GM19452 (cell line): ENCODE measurements at regions not wholly inside any gene's neighbourhood (a gene's known extent, or its start where the extent isn't known, plus 50 kb on each side); places are given as distances from the start of the nearest gene placed in this dataset.

ENCODE experiments used
- ATAC-seq: cut with Tn5 transposase; IDR thresholded peaks from one replicate; pipeline ENCODE4 v1.9.1; 2021; ENCODE audit not compliant: unreplicated experiment

DNA sequence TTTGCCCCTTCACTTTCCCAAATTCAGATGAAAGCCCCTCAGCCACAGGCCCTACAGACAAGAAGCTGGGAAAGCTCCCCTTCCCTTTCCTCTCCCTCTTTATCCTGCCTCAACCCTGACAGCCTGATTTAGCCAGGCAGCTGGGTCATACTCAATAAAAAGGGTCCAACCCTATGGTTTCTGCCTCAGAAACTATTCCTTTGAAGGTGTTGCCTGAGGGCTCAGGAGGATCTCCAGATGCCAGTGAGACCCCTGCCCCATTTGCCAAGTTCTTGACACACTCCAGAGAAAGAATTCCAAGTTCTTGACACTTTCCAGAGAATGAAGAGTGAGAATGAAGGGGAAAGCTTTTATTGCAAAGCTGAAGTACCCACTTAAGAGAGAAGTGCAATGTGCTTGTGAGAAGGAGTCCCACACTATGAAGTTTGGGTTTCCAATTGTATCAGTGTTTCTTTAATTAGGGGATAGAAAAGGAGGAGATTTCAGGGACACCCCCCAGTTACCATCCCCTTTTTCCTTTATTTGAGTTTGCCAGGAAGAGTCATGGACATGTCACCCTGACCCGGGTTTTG, 576.2 kb downstream of the METTL4 start:
- ATAC-seq = no peak

DNA sequence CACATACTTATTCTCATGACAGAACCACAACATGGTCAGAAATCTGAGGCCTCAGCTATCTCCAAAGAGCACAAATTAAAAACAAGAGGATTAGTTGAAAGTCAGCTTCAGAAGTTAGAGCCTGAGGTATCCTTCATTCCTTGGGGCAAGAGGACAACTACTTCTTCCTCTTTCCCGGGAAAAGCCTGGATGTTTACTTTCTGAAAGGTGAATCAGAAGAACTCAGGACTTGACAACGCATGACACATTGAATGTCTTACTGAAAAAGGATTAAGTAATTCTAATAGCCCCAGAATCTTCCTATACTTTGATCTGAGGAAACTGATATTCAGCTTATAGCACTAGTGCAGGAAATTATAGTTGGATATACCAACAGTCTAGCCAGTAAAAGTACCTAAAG, 573.2 kb downstream of the METTL4 start:
- ATAC-seq = no peak

DNA sequence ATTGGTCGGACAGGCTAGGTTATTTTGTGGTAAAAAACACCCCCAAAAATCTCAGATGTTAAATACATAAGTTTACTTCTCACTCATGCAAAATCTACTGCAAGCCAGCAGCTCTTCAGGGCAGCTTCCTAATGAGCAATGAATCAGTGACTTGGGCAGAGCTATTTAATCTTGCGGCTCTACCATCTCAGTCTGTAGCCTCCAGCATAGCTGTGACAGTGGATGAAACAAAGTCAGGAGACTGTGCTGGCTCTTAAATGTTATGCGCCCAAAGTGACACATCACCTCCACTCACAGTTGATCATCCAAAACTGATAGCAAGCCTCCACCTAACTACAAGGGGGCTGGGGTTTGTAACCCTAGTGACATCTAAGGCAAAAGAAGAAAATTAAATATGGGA, 571.9 kb downstream of the METTL4 start:
- ATAC-seq = no peak

DNA sequence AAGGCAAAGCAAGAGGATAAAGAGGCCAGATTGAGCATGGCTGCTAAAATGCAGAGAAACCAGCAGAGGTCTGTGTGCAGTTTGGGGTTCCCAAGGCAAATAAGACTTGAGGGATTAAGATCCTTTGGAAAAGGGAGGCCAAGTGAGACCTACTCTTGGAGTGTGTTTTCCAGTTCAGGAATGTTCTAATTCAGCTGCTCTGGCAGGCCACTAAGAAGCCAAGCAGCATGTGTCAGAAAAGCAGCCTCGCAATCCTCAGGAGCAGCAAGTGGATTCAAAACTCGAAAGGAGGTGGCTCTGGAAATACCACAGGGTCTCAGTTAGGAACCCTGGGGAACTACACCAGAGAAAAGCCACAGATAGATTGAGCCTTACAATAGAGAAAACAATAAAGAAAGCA, 569.2 kb downstream of the METTL4 start:
- no peak for ATAC-seq

DNA sequence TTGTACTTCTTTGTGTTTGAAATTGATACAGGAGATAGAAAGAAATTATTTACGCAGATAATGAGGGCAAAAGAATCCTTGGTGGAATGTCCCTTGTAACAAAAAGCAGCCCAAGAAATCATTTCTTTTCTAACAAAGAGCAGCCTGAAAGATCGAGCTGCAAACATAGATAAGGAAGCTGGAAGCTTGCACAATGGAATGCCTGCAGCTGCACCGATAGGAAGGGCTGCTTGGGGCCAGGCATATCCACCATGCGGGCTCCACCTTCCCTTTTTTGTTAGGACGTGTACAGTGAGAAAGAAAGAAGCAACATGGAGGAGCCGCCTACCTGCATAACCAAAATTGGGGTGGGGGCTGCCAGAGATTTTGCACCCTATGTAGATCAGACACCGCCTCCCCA, 568.7 kb downstream of the METTL4 start:
- no peak for ATAC-seq

DNA sequence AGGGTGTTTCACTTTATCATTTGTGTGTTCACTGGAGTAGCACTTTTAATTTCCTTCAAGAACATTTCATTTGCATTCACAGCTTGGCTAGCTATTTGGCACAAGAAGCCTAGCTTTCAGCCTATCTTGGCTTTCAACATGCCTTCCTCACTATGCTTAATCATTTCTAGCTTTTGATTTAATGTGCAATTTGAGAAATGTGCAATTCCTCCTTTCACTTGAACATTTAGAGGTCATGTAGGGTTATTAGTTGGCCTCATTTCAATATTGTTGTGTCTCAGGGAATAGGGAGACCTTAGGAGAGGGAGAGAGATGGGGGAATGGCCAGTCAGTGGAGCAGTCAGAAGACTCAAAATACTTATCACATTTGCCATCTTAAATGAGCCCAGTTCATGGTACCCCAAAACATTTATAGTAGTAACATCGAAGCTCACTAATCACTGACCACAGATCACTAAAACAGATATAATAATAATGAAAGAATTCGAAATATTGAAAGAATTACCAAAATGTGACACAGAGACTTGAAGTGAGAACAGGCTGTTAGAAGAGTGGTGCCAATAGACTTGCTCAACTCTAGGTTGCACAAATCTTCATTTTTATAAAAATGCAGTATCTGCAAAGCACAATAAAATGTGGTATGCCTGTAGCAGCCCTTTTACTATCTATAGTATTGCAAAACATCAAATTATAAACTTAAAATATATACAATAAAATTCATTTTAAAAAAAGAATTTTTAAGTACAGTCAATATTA, 561.2 kb downstream of the METTL4 start:
- ATAC-seq = no peak

DNA sequence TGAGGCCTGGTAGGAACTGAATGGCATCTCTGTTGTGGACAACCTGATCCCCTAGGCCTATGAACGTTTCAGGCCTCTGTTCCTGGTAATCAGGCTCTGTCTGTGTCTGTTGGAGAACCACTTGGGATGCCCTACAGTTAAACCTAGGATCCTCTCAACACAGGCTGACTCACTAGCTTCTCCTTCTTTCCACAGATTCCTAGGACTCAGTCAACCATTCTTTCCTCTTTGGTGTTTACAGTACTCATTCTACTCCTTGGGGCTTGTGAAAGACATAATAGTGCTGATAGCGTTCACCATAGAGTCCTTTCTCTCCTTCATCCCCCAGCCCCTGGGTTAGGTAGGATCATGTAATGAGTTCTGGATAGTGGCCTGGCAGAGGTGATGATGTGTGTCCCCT, 544.3 kb downstream of the METTL4 start:
- ATAC-seq = no peak

DNA sequence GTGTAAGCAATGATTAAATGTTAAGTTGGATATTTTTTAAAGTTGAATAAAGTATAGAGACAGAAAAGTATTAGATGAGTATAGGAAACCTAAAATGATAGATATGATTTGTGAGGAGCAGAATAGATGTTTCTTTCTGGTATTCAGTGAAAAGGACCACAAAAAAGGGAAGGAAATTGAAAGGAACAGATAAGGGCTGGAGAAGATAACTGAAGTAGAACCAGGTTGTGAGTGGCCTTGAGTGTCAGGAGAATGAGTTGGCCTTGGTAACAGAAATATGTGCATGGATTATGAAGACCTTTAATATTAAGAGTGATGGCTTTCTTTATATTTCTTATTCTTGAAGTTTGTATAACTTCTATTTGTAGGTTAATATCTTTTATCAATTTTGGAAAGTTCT, 543.5 kb downstream of the METTL4 start:
- no peak for ATAC-seq

DNA sequence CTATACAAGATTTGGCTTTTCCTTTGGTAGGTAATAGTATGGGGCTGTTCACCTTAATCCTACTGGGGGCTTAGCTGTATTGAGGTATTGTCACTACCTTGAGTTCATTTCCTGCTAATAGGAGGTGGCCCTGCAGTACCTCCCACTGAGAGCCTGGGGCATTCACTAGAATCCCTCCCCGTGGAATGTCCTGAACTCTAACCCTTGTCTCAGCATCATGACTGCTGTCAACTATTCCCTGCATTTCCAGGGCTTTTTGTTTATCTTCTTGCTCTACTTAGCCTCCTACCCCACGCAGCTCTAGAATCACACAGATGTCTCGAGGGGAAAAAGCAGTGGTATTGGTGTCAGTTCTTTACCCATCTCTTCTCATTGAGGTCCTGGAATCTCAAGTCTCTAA, 542.3 kb downstream of the METTL4 start:
- no peak for ATAC-seq

DNA sequence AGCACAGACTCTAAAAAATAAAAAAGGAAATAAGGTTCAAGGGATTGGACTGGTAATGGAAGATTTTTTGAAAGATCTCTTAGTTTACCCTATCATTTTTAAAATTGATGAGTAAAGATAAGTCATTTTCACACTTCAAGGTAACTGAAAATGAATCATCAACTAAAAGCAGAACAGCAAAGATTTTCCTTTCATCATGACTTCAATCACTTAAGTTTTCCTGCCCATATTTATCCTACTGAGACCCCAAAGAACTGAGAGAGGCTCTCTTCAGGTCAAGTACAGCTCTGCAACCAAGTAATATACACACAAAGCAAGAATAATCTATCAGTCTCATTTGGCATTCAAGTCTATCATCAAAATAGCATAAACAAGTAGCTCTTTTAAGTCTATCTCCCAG, 540.7 kb downstream of the METTL4 start:
- no peak for ATAC-seq

DNA sequence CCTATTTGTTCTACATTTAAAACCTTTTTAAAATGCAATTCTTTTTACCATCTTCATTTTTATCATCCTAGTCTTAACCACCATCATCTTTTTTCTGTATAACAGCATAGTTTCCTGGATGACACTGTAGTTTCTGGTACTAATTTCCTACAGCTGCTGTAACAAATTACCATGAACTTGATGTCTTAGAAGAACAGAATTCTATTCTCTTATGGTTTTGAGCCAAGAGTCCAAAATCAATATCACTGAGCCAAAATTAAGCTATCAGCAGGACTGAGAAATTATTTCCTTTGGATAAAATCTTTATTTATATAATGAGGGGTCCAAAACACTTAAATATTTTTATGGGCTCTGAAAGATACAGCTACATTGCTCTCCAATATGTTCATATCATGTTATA, 539.3 kb downstream of the METTL4 start:
- no peak for ATAC-seq

DNA sequence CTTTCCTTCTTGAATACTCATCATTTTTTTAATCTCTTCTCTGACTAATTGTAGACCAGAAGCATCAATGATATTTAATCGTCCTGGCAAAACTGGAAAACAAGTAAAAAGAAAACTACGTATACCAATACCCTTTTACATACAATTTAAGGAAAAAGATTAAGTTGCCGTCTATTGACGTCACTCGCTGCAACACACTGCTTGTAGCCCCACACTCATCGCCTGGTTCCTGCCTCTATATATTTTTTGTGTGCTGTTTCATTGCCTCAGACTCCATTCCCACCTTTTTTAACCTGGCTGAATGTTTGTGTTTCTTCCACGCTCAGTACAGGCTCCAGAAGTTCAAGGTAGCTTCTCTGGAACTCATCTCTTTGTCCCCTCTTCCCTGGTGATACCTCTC, 536.2 kb downstream of the METTL4 start:
- no peak for ATAC-seq

DNA sequence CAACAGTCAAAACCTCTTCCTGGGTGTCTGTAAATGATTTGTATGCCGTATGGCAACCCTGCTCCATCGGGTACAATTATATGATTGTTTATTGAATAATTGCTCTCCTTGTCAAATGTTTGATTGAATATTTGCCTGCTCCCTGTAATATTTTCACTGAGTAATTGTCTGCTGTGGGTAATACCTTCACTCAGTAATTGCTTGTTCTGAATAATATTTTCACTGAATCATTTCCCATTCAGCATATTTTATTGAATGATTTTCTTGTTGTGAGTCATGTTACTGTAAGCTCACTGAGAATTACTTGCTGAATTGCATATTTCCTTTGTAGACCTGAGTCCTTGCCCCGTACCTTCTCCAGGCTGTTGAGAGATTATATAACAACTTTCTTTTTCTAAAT, 535.2 kb downstream of the METTL4 start:
- no peak for ATAC-seq

DNA sequence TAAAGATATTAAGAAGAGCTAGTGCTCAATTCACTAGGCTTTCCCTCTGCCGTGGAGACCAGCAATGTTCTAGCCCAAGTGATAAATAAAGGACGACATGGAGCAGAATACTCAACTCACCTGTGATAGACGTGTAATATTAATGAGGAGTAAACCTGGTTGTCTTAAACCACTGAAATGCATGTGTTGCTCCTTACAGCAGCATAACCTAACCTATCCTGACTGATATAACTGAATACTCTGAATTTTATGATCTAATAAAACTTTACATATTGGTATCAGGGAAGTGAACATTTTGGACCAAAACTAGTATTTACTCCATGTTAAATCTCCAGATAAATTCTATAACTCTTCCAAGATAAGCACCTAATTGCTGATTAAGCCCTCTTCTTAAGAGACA, 531.0 kb downstream of the METTL4 start:
- no peak for ATAC-seq

DNA sequence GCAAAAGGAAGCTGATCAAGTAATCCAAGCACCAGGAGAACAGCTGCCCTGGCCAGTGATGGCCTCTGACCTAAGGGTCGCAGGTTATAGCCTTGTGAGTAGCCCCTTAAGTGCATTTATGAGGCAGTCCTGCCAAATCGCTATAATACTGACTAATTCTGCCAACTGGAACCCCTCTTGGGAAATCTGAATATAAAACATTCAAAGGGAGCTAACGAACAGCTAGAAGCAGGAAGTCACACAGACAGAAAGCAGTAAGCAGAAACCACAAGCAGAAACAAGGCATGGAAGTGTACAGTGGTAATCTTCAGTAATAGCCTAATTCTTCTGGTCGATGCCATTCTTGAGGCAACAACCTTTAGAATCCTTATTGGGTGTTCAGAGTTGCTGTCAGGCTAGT, 521.3 kb downstream of the METTL4 start:
- ATAC-seq = no peak

DNA sequence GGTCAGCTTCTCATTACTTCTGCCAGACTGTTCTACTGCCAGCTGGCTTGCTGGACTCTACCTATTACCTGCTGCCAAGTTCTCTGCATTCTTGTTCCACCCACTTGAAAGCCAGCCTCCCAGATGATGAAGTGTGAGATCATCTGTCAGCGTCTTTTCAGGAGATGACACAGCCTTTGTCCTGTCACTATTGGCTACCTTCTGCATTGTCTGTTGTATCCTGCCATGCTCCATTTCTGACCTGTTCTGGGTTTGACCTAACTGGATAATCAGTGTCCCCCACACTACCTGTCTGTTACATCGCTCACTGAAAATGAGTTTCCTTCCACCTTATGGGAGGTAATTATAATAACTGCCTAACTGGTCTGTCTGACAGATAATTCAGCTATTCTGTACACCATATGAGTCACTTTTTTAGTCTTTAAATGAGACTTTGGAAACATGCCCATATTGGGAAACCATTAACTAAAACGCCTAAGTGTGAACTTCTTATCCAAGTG, 520.6 kb downstream of the METTL4 start:
- ATAC-seq = no peak

DNA sequence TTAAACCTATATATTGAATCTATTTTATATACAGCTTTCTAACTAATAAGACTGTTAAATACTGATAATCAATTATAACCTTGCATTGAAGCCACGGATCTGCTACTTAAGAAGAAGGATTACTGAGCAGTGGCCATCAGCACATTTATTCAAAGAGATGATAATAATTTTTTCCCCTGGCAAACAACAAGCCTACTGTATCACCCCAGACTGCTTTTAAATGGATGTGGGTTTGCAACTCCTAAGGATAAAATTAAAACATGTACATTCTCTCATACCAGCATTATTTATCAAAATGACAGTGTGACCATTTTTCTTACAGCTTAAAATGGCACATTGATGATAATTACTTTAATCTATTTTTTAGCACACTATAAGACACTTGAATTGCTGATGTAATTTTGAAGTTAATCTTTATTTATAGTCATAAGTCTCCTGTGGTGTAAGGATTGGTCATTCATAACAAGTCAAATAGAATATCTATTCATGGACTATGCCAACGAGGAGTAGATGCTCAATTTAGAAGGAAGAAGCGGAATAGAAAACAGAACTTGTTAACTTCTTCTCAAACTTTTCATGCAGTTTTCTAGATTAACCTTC, 517.7 kb downstream of the METTL4 start:
- no peak for ATAC-seq

DNA sequence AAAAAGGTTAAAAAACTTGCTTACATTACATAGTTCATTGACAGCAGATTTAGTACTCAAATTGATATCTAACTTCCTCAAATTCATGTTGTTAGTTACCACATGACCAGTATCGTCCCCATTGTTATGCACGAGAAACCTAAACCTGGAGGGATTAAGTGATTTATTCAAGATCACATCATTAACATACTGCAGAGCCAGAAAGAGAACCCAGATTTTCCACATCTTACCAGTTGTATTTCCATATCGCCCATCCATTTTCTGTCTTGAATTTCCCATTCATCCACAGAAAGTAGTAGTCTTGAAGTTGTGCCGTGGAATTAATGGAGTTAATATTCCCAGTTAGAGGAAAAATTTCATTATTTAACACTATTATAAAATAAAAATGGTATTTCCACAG, 512.0 kb downstream of the METTL4 start:
- no peak for ATAC-seq

DNA sequence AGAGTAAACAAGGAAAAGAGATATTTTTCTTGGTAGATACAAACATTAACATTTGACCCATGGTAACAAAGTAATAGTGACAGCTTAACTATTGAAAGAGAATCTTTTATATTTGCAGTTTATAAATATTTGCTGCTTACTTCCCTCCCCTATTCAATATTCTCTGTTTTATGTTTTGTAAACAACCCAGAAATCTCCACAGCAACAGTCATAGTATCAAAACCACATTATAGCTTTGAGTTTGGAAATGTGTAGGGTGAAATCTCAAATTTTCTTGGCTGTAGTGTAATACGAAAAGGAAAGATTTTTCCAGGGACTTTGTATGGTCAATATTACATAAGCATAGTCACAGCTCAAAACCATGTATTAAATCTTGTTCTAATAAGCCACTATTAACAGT, 511.2 kb downstream of the METTL4 start:
- no peak for ATAC-seq

DNA sequence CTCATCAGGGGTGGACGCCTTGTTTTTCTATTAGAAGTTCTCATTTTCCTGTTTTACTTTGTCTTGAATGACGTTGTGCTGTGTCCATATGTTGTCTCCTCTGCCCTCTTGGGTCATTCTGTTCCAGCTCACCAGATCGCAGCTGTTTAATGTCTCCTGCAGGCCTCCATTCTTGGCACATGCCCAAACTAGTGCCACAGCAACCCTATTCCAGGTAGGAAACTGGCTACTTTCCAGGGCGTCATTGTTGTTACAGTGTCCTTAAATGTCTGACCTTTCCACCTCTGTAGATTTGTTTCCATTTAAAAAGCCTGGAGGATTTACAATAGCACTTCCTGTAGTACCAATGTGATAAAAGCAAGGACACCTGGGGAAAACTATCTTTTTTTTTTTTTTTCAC, 500.7 kb downstream of the METTL4 start:
- no peak for ATAC-seq

DNA sequence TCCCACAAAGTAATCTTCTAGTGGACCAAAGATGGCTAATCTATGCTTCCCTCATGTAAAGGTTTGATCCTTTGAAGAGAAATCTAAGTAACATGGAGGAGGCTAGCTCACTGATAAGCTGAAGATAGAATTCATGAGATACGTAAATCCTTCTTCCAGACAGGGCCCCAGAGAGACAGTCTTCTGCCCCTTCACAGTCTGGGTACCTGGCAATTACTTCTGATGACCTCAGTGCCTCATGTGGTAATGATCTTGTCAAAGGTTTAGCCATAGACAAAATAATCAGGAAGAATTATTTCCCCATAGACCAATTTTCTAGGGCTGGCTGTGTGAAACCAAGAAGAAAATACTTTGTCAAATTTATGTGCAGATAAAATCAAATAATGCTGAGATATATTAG, 495.8 kb downstream of the METTL4 start:
- ATAC-seq = no peak

DNA sequence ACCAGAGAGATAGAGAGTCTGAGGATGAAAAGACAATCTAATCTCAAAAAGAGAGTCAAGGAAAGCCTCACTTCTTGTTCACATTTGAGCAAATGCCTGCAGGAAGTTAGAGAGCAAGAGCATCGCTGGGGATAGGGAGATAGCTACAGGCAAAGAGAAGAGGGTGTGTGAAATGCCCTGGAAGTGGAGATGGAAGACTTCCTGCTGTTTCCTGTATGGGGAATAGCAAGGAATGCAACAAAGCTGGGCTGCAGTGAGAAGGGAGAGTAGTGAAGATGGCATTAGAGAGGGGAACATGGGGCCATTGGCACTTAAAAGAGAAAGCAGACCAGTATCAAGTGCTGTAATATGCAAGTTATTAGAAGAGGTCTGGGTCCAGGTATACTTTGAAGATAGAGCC, 488.6 kb downstream of the METTL4 start:
- no peak for ATAC-seq

DNA sequence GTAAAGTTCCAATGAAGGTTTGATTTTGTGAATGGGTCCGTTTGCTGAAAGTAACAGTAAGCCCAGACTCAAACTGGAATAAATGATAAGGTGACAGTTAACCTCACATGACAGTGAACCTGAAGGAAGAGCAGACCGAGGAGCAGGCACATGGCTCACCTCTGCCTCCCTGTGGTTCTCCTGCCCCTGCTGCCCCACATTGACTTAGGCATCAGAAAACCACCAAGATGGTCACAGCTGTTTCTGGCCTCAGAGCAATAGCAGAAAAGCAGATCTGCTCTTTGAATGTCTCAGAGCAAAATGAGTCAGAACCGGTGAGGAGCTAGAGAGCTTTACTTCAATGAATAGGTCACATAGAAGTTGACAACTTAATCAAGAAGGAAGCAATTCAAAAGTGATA, 487.6 kb downstream of the METTL4 start:
- ATAC-seq = no peak
